Muscle of arm (tissue), 1 donor: ENCODE measurements at regions not wholly inside any gene's neighbourhood (a gene's known extent, or its start where the extent isn't known, plus 50 kb on each side); places are given as distances from the start of the nearest gene placed in this dataset.

ENCODE experiments used
- DNase-seq: peaks from one replicate; pipeline ENCODE4 v3.0.0-alpha.2; 2013

- DNase-seq = no peak
Observed at GRCh38 chr10:78566284-78567111, 502.3 kb upstream of the ZMIZ1 start.

- no peak for DNase-seq
Observed at GRCh38 chr10:78567680-78568455, 500.9 kb upstream of the ZMIZ1 start.

GRCh38 chr10:78568620-78569019 lies 500.1 kb upstream of the ZMIZ1 start:
- DNase-seq = no peak

GRCh38 chr10:78570633-78571235 lies 498.0 kb upstream of the ZMIZ1 start:
- DNase-seq = no peak

GRCh38 chr10:78571286-78571685 lies 497.5 kb upstream of the ZMIZ1 start:
- DNase-seq = no peak

- no peak for DNase-seq
Observed at GRCh38 chr10:78571891-78572290, 496.9 kb upstream of the ZMIZ1 start.

GRCh38 chr10:78572565-78572964 lies 496.2 kb upstream of the ZMIZ1 start:
- DNase-seq = no peak

- DNase-seq = no peak
Observed at GRCh38 chr10:78574547-78574946, 494.2 kb upstream of the ZMIZ1 start.

GRCh38 chr10:78575400-78575799 lies 493.4 kb upstream of the ZMIZ1 start:
- no peak for DNase-seq

- DNase-seq = no peak
Observed at GRCh38 chr10:78576276-78576675, 492.5 kb upstream of the ZMIZ1 start.

GRCh38 chr10:78577712-78578111 lies 491.1 kb upstream of the ZMIZ1 start:
- no peak for DNase-seq

GRCh38 chr10:78578929-78579328 lies 489.8 kb upstream of the ZMIZ1 start:
- no peak for DNase-seq

GRCh38 chr10:78579576-78579975 lies 489.2 kb upstream of the ZMIZ1 start:
- no peak for DNase-seq

- peak; percentile 64 for DNase-seq
Observed at GRCh38 chr10:78579995-78580394, 488.8 kb upstream of the ZMIZ1 start.

- no peak for DNase-seq
Observed at GRCh38 chr10:78581133-78581694, 487.6 kb upstream of the ZMIZ1 start.

- no peak for DNase-seq
Observed at GRCh38 chr10:78582540-78582939, 486.2 kb upstream of the ZMIZ1 start.

- no peak for DNase-seq
Observed at GRCh38 chr10:78584266-78584665, 484.5 kb upstream of the ZMIZ1 start.

- no peak for DNase-seq
Observed at GRCh38 chr10:78584681-78585080, 484.1 kb upstream of the ZMIZ1 start.

- no peak for DNase-seq
Observed at GRCh38 chr10:78585952-78586351, 482.8 kb upstream of the ZMIZ1 start.

- peak; percentile 45 for DNase-seq
Observed at GRCh38 chr10:78588194-78588811, 480.5 kb upstream of the ZMIZ1 start.

GRCh38 chr10:78589687-78590086 lies 479.1 kb upstream of the ZMIZ1 start:
- no peak for DNase-seq

GRCh38 chr10:78591066-78591465 lies 477.7 kb upstream of the ZMIZ1 start:
- DNase-seq = no peak
